ENCODE measurements at regions not wholly inside any gene's neighbourhood (a gene's known extent, or its start where the extent isn't known, plus 50 kb on each side); places are given as distances from the start of the nearest gene placed in this dataset.

DNA sequence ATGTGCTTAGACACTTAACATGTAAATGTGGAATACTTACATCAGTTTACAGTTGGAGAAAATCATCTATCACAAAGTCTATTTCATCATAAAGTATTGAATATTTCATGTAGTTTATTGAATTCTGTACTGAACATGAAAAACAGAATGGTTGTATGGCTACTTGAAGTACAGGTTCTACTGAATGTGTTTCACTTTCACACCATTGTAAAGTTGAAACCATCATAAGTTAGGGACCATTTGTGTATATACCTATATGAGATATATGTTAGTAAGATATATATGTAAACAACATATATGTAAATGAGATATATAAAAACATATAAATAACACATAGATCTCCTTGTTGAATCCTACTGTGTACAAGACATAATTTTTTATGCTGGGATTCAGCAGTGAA, 63.0 kb upstream of the TAF11L2 start:
- TF ChIP-seq, protein P1, sequence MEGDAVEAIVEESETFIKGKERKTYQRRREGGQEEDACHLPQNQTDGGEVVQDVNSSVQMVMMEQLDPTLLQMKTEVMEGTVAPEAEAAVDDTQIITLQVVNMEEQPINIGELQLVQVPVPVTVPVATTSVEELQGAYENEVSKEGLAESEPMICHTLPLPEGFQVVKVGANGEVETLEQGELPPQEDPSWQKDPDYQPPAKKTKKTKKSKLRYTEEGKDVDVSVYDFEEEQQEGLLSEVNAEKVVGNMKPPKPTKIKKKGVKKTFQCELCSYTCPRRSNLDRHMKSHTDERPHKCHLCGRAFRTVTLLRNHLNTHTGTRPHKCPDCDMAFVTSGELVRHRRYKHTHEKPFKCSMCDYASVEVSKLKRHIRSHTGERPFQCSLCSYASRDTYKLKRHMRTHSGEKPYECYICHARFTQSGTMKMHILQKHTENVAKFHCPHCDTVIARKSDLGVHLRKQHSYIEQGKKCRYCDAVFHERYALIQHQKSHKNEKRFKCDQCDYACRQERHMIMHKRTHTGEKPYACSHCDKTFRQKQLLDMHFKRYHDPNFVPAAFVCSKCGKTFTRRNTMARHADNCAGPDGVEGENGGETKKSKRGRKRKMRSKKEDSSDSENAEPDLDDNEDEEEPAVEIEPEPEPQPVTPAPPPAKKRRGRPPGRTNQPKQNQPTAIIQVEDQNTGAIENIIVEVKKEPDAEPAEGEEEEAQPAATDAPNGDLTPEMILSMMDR (IDR thresholded peaks at IDR 0.05), result no peak
- no peak for TF ChIP-seq EP300 (IDR thresholded peaks at IDR 0.05)

Data from tibial nerve (tissue), 4 donors.